Skeletal muscle tissue (tissue), 3 donors: ENCODE measurements at regions not wholly inside any gene's neighbourhood (a gene's known extent, or its start where the extent isn't known, plus 50 kb on each side); places are given as distances from the start of the nearest gene placed in this dataset.

ENCODE experiments used
- H3K27ac ChIP-seq: one replicate; pipeline ENCODE4 v1.7.0; 2013; ENCODE audit warnings: mild to moderate bottlenecking, low read depth, low read length, inconsistent platforms
- H3K27me3 ChIP-seq, 3 donors: one replicate each; pipeline ENCODE4 v1.7.0; 2013; ENCODE audit warnings: low read length in 3 of 3; ENCODE audit not compliant: control insufficient read depth in 3 of 3, insufficient read depth in 3 of 3
- H3K36me3 ChIP-seq, 3 donors: one replicate each; pipeline ENCODE4 v1.7.0; 2013; ENCODE audit warnings: low read length in 3 of 3; ENCODE audit not compliant: control insufficient read depth in 3 of 3, insufficient read depth in 3 of 3
- H3K4me1 ChIP-seq, 3 donors: one replicate each; pipeline ENCODE4 v1.7.0; 2013; ENCODE audit warnings: low read length in 3 of 3, mild to moderate bottlenecking in 3 of 3; ENCODE audit not compliant: control insufficient read depth in 3 of 3, insufficient read depth in 3 of 3
- H3K4me3 ChIP-seq, 3 donors: one replicate each; pipeline ENCODE4 v1.7.0; 2013; ENCODE audit warnings: low read length in 3 of 3
- H3K9ac ChIP-seq, 3 donors: one replicate each; pipeline ENCODE4 v1.7.0; 2013; ENCODE audit warnings: low read length in 3 of 3, mild to moderate bottlenecking in 3 of 3, moderate library complexity in 2 of 3, low read depth in 1 of 3
- H3K9me3 ChIP-seq, 3 donors: one replicate each; pipeline ENCODE4 v1.7.0; 2013; ENCODE audit warnings: low read length in 3 of 3; ENCODE audit not compliant: control insufficient read depth in 3 of 3
- donor health status: Osteomylitis.

GRCh38 chr5:14057289-14057688 lies 85.9 kb upstream of the TRIO start:
- H3K9ac ChIP-seq, result no peak overlapping the region

GRCh38 chr5:14056039-14056438 lies 87.1 kb upstream of the TRIO start:
- Histone ChIP-seq H3K27me3 (no peaks in the 10 kb centered on the region), H3K9ac (no peak overlapping the region), H3K27ac (no peak overlapping the region)

More at GRCh38 chr5:14057289-14057688, 85.9 kb upstream of the TRIO start:
- Histone ChIP-seq H3K27ac (no peak overlapping the region), H3K36me3 (no peaks in the 10 kb centered on the region), H3K4me3 (no peak overlapping the region), H3K27me3 (no peaks in the 10 kb centered on the region), H3K4me1 (peaks cover 0 to 3% (median 0%) of the 10 kb centered on the region in 3 donors), H3K9me3 (peaks cover 0 to 2% (median 0%) of the 10 kb centered on the region in 3 donors)

GRCh38 chr5:14054965-14055963 lies 87.9 kb upstream of the TRIO start:
- H3K27ac ChIP-seq, result no peak overlapping the region
- no peak overlapping the region for H3K9ac ChIP-seq
- no peaks in the 10 kb centered on the region for H3K27me3 ChIP-seq
- peaks cover 0 to 2% (median 0%) of the 10 kb centered on the region in 3 donors for H3K9me3 ChIP-seq
- H3K4me3 ChIP-seq, result no peak overlapping the region
- H3K36me3 ChIP-seq, result no peaks in the 10 kb centered on the region
- H3K4me1 ChIP-seq, result peaks cover 0 to 3% (median 0%) of the 10 kb centered on the region in 3 donors

More at GRCh38 chr5:14056039-14056438, 87.1 kb upstream of the TRIO start:
- Histone ChIP-seq H3K4me3 (no peak overlapping the region), H3K9me3 (peaks cover 0 to 2% (median 0%) of the 10 kb centered on the region in 3 donors), H3K4me1 (peaks cover 0 to 3% (median 0%) of the 10 kb centered on the region in 3 donors), H3K36me3 (no peaks in the 10 kb centered on the region)

GRCh38 chr5:14054111-14054854 lies 88.9 kb upstream of the TRIO start:
- Histone ChIP-seq H3K4me1 (no peaks in the 10 kb centered on the region), H3K27me3 (no peaks in the 10 kb centered on the region), H3K36me3 (no peaks in the 10 kb centered on the region), H3K27ac (no peak overlapping the region), H3K4me3 (no peak overlapping the region), H3K9me3 (peaks cover 0 to under 1% (median 0%) of the 10 kb centered on the region in 3 donors), H3K9ac (no peak overlapping the region)

GRCh38 chr5:14050821-14051220 lies 92.3 kb upstream of the TRIO start:
- H3K4me1 ChIP-seq, result no peaks in the 10 kb centered on the region
- no peak overlapping the region for H3K27ac ChIP-seq
- H3K9ac ChIP-seq, result no peak overlapping the region
- H3K9me3 ChIP-seq, result peaks cover 0 to 3% (median 0%) of the 10 kb centered on the region in 3 donors
- H3K27me3 ChIP-seq, result no peaks in the 10 kb centered on the region
- no peak overlapping the region for H3K4me3 ChIP-seq
- no peaks in the 10 kb centered on the region for H3K36me3 ChIP-seq

- Histone ChIP-seq H3K4me1 (no peaks in the 10 kb centered on the region), H3K27ac (no peak overlapping the region), H3K9me3 (peaks cover 0 to 3% (median 0%) of the 10 kb centered on the region in 3 donors), H3K27me3 (no peaks in the 10 kb centered on the region), H3K9ac (no peak overlapping the region), H3K4me3 (no peak overlapping the region), H3K36me3 (no peaks in the 10 kb centered on the region)
Measured at GRCh38 chr5:14048434-14048833, 94.7 kb upstream of the TRIO start.

GRCh38 chr5:14041528-14042192 lies 97.2 kb upstream of the DNAH5 start:
- H3K4me1 ChIP-seq, result peaks cover 13 to 46% (median 43%) of the 10 kb centered on the region in 3 donors
- no peaks in the 10 kb centered on the region for H3K27me3 ChIP-seq
- no peaks in the 10 kb centered on the region for H3K9me3 ChIP-seq
- peak overlapping the region in 2 of 3 donors; percentile 7 to 35 for H3K9ac ChIP-seq
- H3K27ac ChIP-seq, result peak overlapping the region; percentile 59
- H3K36me3 ChIP-seq, result no peaks in the 10 kb centered on the region
- peak overlapping the region; percentile 11 to 41 (median 19) for H3K4me3 ChIP-seq

GRCh38 chr5:14040542-14040941 lies 96.1 kb upstream of the DNAH5 start:
- no peak overlapping the region for H3K4me3 ChIP-seq
- peak overlapping the region in 1 of 3 donors; percentile 10 for H3K9ac ChIP-seq
- no peaks in the 10 kb centered on the region for H3K27me3 ChIP-seq
- H3K9me3 ChIP-seq, result no peaks in the 10 kb centered on the region
- peaks cover 23 to 56% (median 53%) of the 10 kb centered on the region in 3 donors for H3K4me1 ChIP-seq
- H3K27ac ChIP-seq, result no peak overlapping the region
- no peaks in the 10 kb centered on the region for H3K36me3 ChIP-seq

- no peaks in the 10 kb centered on the region for H3K27me3 ChIP-seq
- H3K27ac ChIP-seq, result no peak overlapping the region
- no peak overlapping the region for H3K4me3 ChIP-seq
- no peak overlapping the region for H3K9ac ChIP-seq
- no peaks in the 10 kb centered on the region for H3K36me3 ChIP-seq
- no peaks in the 10 kb centered on the region for H3K9me3 ChIP-seq
- H3K4me1 ChIP-seq, result peaks cover 31 to 64% (median 61%) of the 10 kb centered on the region in 3 donors
Measured at GRCh38 chr5:14039576-14039975, 95.1 kb upstream of the DNAH5 start.
